ENCODE measurements at regions not wholly inside any gene's neighbourhood (a gene's known extent, or its start where the extent isn't known, plus 50 kb on each side); places are given as distances from the start of the nearest gene placed in this dataset.

- CTCF ChIA-PET: no interaction called here
- POLR2A ChIA-PET: no interaction called here
Measured at GRCh38 chr2:120807751-120808150, 72.1 kb downstream of the GLI2 start.

DNA sequence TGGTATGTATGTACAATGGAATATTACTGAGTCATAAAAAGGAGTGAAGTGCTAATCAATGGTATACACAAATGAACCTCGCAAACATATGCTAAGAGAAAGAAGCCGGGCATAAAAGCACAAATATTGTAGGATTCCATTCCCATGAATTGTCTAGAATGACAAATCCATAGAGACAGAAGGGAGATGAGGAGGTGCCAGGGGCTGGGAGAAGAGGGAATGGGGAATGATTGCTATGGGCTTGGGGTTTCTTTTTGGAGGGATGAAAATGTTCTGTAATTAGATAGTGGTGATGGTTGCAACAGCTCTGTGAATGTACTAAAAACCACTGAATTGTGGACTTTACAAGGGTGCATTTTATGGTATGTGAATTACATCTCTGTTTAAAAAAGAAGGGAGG lies 73.5 kb downstream of the GLI2 start:
- ChIA-PET POLR2A (no interaction called here), CTCF (no interaction called here)

GRCh38 chr2:120809609-120810440 lies 74.2 kb downstream of the GLI2 start:
- CTCF ChIA-PET: no interaction called here
- POLR2A ChIA-PET: no interaction called here

GRCh38 chr2:120810639-120811038 lies 75.0 kb downstream of the GLI2 start:
- POLR2A ChIA-PET: no interaction called here
- CTCF ChIA-PET: no interaction called here

DNA sequence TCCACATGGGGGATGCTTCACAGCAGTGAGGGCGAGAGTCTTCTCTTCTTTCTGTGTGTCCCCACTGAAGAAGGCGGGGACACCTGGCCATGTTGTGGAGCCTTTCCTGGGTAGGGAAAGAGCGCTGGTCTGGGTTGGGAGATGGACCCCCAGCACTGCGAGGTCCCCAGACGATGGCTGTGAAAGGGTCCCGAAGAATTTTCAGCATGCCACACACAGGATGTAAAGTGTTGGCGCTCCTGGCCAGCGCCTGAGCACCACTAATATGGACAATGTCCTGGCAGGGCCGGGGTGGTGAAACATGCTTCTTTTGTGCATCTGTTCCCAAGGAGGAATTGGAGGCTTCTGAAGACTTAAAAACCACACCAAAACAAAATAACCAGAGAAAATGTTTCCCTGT lies 77.2 kb downstream of the GLI2 start:
- CTCF ChIA-PET: no interaction called here
- POLR2A ChIA-PET: no interaction called here

DNA sequence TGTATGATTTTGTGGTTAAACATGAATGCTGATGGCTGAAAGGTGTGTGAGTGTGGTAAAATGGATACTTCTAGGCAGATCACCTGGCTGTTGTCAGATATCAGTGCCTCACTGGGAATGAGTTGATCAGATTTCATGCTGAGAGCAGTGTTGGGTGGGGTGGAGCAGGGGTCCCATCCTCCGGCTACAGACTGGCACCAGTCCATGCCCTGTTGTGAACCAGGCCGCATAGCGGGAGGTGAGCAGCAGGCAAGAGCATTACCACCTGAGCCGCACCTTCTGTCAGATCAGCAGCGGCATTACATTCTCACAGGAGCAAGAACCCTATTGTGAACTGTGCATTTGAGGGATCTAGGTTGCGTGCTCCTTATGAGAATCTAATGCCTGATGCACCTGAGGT lies 78.7 kb downstream of the GLI2 start:
- POLR2A ChIA-PET: no interaction called here
- CTCF ChIA-PET: no interaction called here

DNA sequence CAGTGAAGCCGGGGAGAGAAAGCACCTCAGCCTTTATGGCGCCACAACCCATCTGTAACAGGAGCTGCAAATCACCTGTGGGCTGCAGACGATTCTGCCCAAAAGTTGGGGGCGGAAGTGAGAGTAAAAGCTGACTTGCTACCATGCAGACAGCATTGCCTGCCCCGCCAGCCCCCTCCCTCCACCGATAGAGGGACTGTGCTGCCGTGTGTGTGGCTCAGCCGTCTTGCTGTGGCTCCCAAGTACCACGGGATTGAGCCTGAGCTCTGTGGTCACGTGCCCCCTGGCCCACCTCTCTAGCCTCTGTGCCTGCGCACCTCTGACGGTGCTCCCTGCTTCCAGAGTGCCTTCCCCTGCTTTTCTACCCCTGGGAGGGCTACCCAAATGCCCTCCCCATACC lies 79.6 kb downstream of the GLI2 start:
- POLR2A ChIA-PET: no interaction called here

GRCh38 chr2:120817136-120817955 lies 81.7 kb downstream of the GLI2 start:
- CTCF ChIA-PET: no interaction called here
- POLR2A ChIA-PET: no interaction called here

More for the DNA sequence above, 79.6 kb downstream of the GLI2 start:
- CTCF ChIA-PET: no interaction called here

GRCh38 chr2:120817956-120818325 lies 82.3 kb downstream of the GLI2 start:
- ChIA-PET CTCF (no interaction called here), POLR2A (no interaction called here)

GRCh38 chr2:120818441-120818920 lies 82.8 kb downstream of the GLI2 start:
- CTCF ChIA-PET: no interaction called here
- POLR2A ChIA-PET: no interaction called here

DNA sequence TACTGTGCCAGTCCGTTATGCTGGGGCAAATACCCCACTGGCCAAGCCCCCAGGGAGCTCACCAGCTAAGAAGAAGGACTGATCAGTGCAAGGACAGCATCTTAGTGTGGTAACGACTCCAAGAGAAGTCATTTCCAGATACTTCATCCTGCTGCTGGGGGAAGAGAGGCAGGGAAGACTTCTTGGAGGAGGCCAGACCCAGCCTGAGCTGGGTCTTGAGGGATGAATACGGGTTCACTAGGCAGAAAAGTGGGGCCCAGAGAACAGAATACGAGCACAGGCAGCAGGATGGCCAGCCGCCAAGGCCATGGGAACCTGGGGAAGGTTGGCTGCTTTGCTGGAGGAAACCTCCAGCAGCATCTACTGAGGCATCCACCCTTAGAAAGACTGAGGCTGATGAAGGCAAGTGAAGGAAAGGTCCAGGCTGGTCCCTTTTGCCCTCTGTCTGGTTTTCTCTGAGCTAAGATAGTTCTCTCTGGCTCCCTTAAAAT lies 84.1 kb downstream of the GLI2 start:
- POLR2A ChIA-PET: no interaction called here

GRCh38 chr2:120820263-120820952 lies 84.7 kb downstream of the GLI2 start:
- ChIA-PET POLR2A (no interaction called here), CTCF (no interaction called here)

More for the DNA sequence above, 84.1 kb downstream of the GLI2 start:
- CTCF ChIA-PET: no interaction called here

- CTCF ChIA-PET: no interaction called here
- POLR2A ChIA-PET: no interaction called here
Measured at GRCh38 chr2:120820953-120821279, 85.2 kb downstream of the GLI2 start.

- CTCF ChIA-PET: no interaction called here
- POLR2A ChIA-PET: interaction anchor here (0.6 kb wide), 1 partner anchor 436 kb away, joined by 3 read pairs; no protein-coding TSS in a partner anchor
Measured at GRCh38 chr2:120821446-120822160, 85.9 kb downstream of the GLI2 start.

DNA sequence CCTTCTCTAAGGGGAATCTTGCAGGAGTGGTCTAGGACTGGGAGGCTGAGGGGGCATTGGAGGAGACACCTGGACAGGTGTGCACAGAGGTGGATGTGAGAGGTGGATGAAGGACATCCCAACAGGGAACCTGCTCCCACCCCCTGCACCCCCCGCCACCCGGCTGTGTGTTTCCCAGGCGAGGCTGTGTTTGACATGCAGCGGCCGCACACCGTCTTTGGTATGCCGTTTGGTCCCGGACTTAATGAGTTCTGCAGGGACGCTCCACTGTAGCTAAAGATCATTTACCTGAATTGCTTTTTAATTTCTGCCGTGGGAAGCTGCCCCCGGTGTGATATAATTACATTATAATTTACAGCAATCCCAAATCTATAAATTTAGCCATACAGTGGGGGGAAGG lies 87.3 kb downstream of the GLI2 start:
- ChIA-PET POLR2A (no interaction called here), CTCF (no interaction called here)

DNA sequence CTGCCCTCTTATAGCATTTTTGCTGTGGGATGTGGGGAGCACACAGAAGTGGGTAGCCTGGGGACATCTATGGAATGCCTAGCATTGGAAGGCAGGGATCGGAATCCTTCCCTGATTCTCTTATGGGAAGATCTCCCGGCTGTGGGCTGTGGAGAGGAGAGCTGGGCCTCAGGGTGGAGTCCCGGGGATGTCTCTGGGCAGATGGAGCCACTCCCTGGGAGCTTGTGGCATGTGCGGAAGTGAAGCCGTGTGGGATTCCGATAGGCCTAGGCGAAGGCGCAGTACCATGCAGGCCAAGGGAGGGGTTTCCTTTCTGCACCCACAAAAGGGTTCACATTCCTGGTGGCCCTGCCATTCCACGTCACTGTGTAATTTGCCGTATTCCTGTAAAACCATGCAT lies 87.9 kb downstream of the GLI2 start:
- CTCF ChIA-PET: no interaction called here
- POLR2A ChIA-PET: no interaction called here

GRCh38 chr2:120824246-120824645 lies 88.6 kb downstream of the GLI2 start:
- ChIA-PET CTCF (no interaction called here), POLR2A (no interaction called here)

DNA sequence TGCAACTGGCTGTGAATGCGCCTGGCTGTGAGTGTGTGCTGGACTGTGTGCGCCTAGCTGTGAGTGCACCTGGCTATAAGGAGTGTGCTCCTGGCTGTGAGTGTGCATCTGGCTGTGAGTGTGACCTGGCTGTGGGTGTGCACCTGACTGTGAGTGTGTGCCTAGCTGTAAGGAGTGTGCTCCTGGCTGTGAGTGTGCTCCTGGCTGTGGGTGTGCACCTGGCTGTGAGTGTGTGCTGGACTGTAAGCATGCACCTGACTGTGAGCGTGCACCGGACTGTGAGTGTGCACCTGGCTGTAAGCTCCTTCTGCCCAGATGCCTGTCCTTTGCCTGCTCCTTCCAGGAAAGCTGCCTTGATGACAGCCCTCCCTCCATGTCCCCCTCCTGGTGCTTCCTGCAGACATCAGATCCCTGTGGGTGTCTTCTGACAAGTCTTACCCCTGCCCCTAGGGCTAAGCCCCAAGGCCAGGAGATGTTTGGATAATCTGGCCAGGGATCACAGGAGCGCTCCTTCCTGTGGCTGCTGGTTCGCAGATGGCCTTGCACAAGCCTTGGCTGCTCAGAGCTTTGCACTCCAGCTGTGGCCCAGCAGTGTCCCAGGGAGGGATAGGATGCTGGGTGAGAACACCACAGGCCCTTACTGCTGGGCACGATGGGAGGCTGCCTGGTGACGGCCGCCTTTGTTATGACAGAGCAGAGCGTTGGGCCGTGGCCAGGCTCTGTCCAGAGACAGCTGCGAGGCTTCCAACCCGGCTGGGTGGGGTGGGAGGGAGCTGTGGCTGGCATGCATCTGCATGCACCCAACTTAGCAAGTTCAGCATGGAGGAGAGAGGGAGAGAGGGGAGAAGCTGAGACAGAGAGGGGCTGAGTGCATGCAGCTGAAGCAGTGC lies 89.9 kb downstream of the GLI2 start:
- POLR2A ChIA-PET: no interaction called here
- CTCF ChIA-PET: no interaction called here

- POLR2A ChIA-PET: no interaction called here
Measured at GRCh38 chr2:120826260-120826648, 90.6 kb downstream of the GLI2 start.

More at GRCh38 chr2:120826260-120826648, 90.6 kb downstream of the GLI2 start:
- CTCF ChIA-PET: no interaction called here
